GM12875 (cell line): ENCODE measurements at regions not wholly inside any gene's neighbourhood (a gene's known extent, or its start where the extent isn't known, plus 50 kb on each side); places are given as distances from the start of the nearest gene placed in this dataset.

Experiments used
- H3K4me3 ChIP-seq: one replicate; pipeline ENCODE4 v1.5.1; 2011; ENCODE audit warnings: low read depth, low read length, control low read depth
- TF ChIP-seq, protein P1 (sequence below): IDR thresholded peaks from 2 replicates; pipeline ENCODE4 v1.5.1; 2011; ENCODE audit warnings: low read depth, mild to moderate bottlenecking, control low read depth, inconsistent platforms, low read length, moderate library complexity, borderline replicate concordance; ENCODE audit not compliant: insufficient read depth

DNA sequence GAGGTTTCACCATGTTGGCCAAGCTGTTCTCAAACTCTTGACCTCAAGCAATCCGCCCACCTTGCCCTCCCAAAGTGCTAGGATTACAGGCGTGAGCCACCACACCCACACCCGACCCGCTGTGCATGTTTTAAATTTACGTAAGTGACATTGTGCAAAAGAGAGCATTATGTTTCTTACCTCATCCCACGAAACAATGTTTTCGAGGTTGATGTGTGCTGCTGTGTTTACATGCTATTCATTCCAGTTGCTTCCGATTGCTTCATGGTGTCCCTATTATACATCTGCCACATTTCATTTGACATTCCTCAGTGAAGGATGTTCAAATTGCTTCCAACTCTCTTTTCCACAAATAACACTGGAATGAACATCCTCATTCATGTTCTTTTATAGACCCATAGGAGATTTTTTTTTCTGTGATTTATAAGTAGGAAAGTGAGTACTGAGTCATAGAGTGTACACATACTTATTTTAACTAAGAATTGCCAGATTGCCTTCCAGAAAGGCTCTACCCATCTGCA, 403.9 kb upstream of the JARID2 start:
- TF ChIP-seq, protein P1, sequence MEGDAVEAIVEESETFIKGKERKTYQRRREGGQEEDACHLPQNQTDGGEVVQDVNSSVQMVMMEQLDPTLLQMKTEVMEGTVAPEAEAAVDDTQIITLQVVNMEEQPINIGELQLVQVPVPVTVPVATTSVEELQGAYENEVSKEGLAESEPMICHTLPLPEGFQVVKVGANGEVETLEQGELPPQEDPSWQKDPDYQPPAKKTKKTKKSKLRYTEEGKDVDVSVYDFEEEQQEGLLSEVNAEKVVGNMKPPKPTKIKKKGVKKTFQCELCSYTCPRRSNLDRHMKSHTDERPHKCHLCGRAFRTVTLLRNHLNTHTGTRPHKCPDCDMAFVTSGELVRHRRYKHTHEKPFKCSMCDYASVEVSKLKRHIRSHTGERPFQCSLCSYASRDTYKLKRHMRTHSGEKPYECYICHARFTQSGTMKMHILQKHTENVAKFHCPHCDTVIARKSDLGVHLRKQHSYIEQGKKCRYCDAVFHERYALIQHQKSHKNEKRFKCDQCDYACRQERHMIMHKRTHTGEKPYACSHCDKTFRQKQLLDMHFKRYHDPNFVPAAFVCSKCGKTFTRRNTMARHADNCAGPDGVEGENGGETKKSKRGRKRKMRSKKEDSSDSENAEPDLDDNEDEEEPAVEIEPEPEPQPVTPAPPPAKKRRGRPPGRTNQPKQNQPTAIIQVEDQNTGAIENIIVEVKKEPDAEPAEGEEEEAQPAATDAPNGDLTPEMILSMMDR, result no peak
- H3K4me3 ChIP-seq, result no peak overlapping the region

DNA sequence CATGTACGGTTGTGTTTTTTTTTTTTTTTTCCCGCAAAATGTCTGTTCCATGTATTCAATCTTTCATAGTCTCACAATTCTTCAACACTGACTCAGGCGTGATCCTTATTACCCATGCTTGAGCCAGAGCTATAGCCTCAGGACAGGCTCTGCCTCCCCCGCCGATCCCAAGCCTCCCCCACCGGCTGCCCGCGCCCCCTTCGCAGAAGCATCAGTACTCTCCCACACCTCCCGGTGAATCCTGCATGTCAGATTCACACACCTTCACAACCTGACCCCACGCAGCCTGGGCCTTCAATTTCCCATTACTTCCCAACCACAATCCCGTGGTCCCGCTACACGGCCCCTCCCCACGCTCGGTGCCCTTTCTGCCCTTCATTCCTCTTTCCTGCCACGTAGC, 401.5 kb upstream of the JARID2 start:
- TF ChIP-seq, protein P1, result no peak
- H3K4me3 ChIP-seq, result no peak overlapping the region

- TF ChIP-seq, protein P1, result no peak
- H3K4me3 ChIP-seq, result no peak overlapping the region
Measured at GRCh38 chr6:14848019-14848418, 397.9 kb upstream of the JARID2 start.

DNA sequence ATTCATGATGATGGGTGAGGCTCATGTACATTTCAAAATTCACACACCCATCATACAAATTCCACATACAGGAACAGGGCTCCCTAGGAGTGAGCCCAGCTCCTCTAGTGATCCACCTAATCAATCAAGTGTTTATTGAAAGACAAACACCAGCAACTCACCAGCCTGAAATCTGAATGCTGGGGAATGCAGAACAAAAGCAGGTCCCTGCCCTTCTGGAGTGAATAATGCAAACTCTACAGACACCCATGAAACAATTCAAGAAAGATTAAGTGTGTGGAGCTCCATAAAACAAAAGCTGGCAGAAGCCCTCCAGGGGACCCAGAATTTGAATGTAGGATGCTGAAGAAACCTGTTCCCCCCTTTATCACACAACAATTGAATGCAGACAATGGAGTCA, 396.7 kb upstream of the JARID2 start:
- H3K4me3 ChIP-seq, result no peak overlapping the region
- TF ChIP-seq, protein P1, result no peak

GRCh38 chr6:14851281-14851680, 394.6 kb upstream of the JARID2 start:
- H3K4me3 ChIP-seq, result no peak overlapping the region
- TF ChIP-seq, protein P1, result no peak

- no peak overlapping the region for H3K4me3 ChIP-seq
- TF ChIP-seq, protein P1, result no peak
Measured at GRCh38 chr6:14852375-14852774, 393.5 kb upstream of the JARID2 start.

GRCh38 chr6:14856177-14856576, 389.7 kb upstream of the JARID2 start:
- no peak overlapping the region for H3K4me3 ChIP-seq
- TF ChIP-seq, protein P1, result no peak
